HCT116 (cell line): ENCODE measurements at regions not wholly inside any gene's neighbourhood (a gene's known extent, or its start where the extent isn't known, plus 50 kb on each side); places are given as distances from the start of the nearest gene placed in this dataset.

Experiments
- ATAC-seq: fragments of 200-7000 bp; cut with Tn5 transposase; 2 replicates; pipeline ENCODE4 v1.9.1; 2020; ENCODE audit warnings: mild to moderate bottlenecking, moderate library complexity
- BruUV-seq: library from RNA; stranded (reverse); fragments of 400-500 nt; replicated peaks from 2 replicates; lab custom pipeline; 2021; lab: Mats Ljungman, UMichigan
- CTCF ChIA-PET: fragments of 300-600 bp; sonication (Branson Sonifier 250); formaldehyde crosslinking; loops from one replicate; lab custom pipeline; 2021; ENCODE audit warnings: antibody characterized with exemption; lab: Charles Lee
- POLR2A ChIA-PET: fragments of 300-600, 350-600 bp; sonication (Branson Sonifier 250); formaldehyde crosslinking; loops from one replicate; lab custom pipeline; 2021; ENCODE audit warnings: antibody characterized with exemption; lab: Charles Lee
- RAD21 ChIA-PET, 2 experiments: fragments of 300-600 bp; sonication (Branson Sonifier 250); formaldehyde crosslinking; loops; one replicate each; lab custom pipeline; 2023; ENCODE audit warnings: low total read pairs in 2 of 2; ENCODE audit not compliant: uncharacterized antibody in 2 of 2, unreplicated experiment in 2 of 2, low non-redundant PET in 1 of 2; lab: Charles Lee
- DNase-seq: peaks from one replicate; pipeline ENCODE4 v3.0.0-alpha.2; 2010; ENCODE audit warnings: low read depth, low spot score
- H2AFZ ChIP-seq: fragments of 200-600 bp; shearing (Covaris generic), sonication (generic); 2 replicates; pipeline ENCODE4 v1.6.1; 2017; ENCODE audit warnings: low read depth, mixed run types, mixed read lengths, antibody characterized with exemption, low read length; ENCODE audit not compliant: poor library complexity, severe bottlenecking
- H3K27ac ChIP-seq: 2 replicates; pipeline ENCODE4 v1.5.1; 2012; ENCODE audit warnings: low read depth, low read length
- H3K27me3 ChIP-seq: fragments of 200-600 bp; sonication (generic); 2 replicates; pipeline ENCODE4 v1.6.1; 2016; ENCODE audit warnings: mixed run types, low read length, mixed read lengths; ENCODE audit not compliant: insufficient read depth
- H3K36me3 ChIP-seq, 2 experiments: fragments of 200-500 bp in 1 of 2; fragments of 200-600 bp in 1 of 2; sonication (Bioruptor generic) in 1 of 2; sonication (generic) in 1 of 2; 2 replicates each; pipeline versions ENCODE4 v1.5.1 to v1.6.1; 2014 to 2016; ENCODE audit warnings: low read length in 2 of 2, inconsistent platforms in 1 of 2, mixed read lengths in 1 of 2, mixed run types in 1 of 2; ENCODE audit not compliant: insufficient read depth in 2 of 2, control insufficient read depth in 1 of 2
- H3K4me1 ChIP-seq, 2 experiments: fragments of 200-600 bp in 1 of 2; sonication (generic) in 1 of 2; 2 replicates each; pipeline versions ENCODE4 v1.5.1 to v1.6.1; 2012 to 2017; ENCODE audit warnings: low read length in 2 of 2, inconsistent platforms in 1 of 2, mild to moderate bottlenecking in 1 of 2, mixed read lengths in 1 of 2, mixed run types in 1 of 2, moderate library complexity in 1 of 2; ENCODE audit not compliant: insufficient read depth in 2 of 2, control insufficient read depth in 1 of 2
- H3K4me2 ChIP-seq: fragments of 200-600 bp; sonication (generic); 2 replicates; pipeline ENCODE4 v1.6.1; 2017; ENCODE audit warnings: mixed run types, low read length, mixed read lengths
- H3K4me3 ChIP-seq, 2 experiments: fragments of 200-600 bp in 1 of 2; sonication (generic) in 1 of 2; replicated peaks in 1 of 2; 2 replicates each; pipeline ENCODE4 v1.5.1; 2011 to 2016; ENCODE audit warnings: low read length in 2 of 2, control low read depth in 1 of 2, low read depth in 1 of 2, mild to moderate bottlenecking in 1 of 2, mixed read lengths in 1 of 2, mixed run types in 1 of 2
- H3K79me2 ChIP-seq: fragments of 200-600 bp; sonication (generic); 2 replicates; pipeline ENCODE4 v1.6.1; 2017; ENCODE audit warnings: mild to moderate bottlenecking, mixed run types, low read length, moderate library complexity, mixed read lengths; ENCODE audit not compliant: insufficient read depth
- H3K9ac ChIP-seq: fragments of 200-600 bp; sonication (generic); 2 replicates; pipeline ENCODE4 v1.6.1; 2016; ENCODE audit warnings: low read length, mixed read lengths
- H3K9me2 ChIP-seq: fragments of 200-600 bp; sonication (generic), shearing (Covaris generic); 2 replicates; pipeline ENCODE4 v1.6.1; 2017; ENCODE audit warnings: mixed run types, mild to moderate bottlenecking, moderate library complexity; ENCODE audit not compliant: insufficient read depth
- H3K9me3 ChIP-seq, 2 experiments: fragments of 200-500 bp in 1 of 2; fragments of 200-600 bp in 1 of 2; sonication (Bioruptor generic) in 1 of 2; sonication (generic) in 1 of 2; 2 replicates each; pipeline ENCODE4 v1.6.1; 2014 to 2017; ENCODE audit warnings: low read length in 2 of 2, mixed read lengths in 2 of 2, inconsistent platforms in 1 of 2, low read depth in 1 of 2, mild to moderate bottlenecking in 1 of 2, mixed run types in 1 of 2, moderate library complexity in 1 of 2; ENCODE audit not compliant: control insufficient read depth in 1 of 2, insufficient read depth in 1 of 2
- H4K20me1 ChIP-seq: fragments of 200-600 bp; sonication (generic), shearing (Covaris generic); 2 replicates; pipeline ENCODE4 v1.6.1; 2017; ENCODE audit warnings: mixed run types, mild to moderate bottlenecking, moderate library complexity; ENCODE audit not compliant: insufficient read depth
- ATF3 ChIP-seq: IDR thresholded peaks from 2 replicates; pipeline ENCODE4 v1.6.1; 2012
- CEBPB ChIP-seq: IDR thresholded peaks from 2 replicates; pipeline ENCODE4 v1.6.1; 2012; ENCODE audit warnings: low read depth
- ELF1 ChIP-seq: IDR thresholded peaks from 2 replicates; pipeline ENCODE4 v1.6.1; 2012; ENCODE audit warnings: low read depth, borderline replicate concordance
- EZH2 ChIP-seq: fragments of 200-600 bp; sonication (generic); IDR thresholded peaks from 2 replicates; pipeline ENCODE4 v1.6.1; 2017; ENCODE audit warnings: antibody characterized with exemption, mixed run types
- EZH2phosphoT487 ChIP-seq: fragments of 200-600 bp; IDR thresholded peaks from 2 replicates; pipeline ENCODE4 v1.6.1; 2018; ENCODE audit warnings: antibody characterized with exemption, borderline replicate concordance
- JUND ChIP-seq: IDR thresholded peaks from 2 replicates; pipeline ENCODE4 v1.6.1; 2012
- POLR2AphosphoS5 ChIP-seq: IDR thresholded peaks from 2 replicates; pipeline ENCODE4 v1.6.1; 2011; ENCODE audit warnings: mild to moderate bottlenecking, low read depth, low read length, moderate library complexity
- RAD21 ChIP-seq: IDR thresholded peaks from 2 replicates; pipeline ENCODE4 v1.6.1; 2012; ENCODE audit warnings: low read depth, mild to moderate bottlenecking
- SP1 ChIP-seq: IDR thresholded peaks from 2 replicates; pipeline ENCODE4 v1.6.1; 2012; ENCODE audit warnings: low read depth
- SRF ChIP-seq: IDR thresholded peaks from 2 replicates; pipeline ENCODE4 v1.6.1; 2012; ENCODE audit warnings: low read depth
- ZBTB33 ChIP-seq: IDR thresholded peaks from 2 replicates; pipeline ENCODE4 v1.6.1; 2011; ENCODE audit warnings: mild to moderate bottlenecking, low read length, moderate library complexity; ENCODE audit not compliant: insufficient replicate concordance; ENCODE audit errors: extremely low read depth
- ZNF274 ChIP-seq: fragments of 200-500 bp; sonication (Bioruptor generic); IDR thresholded peaks from 2 replicates; pipeline ENCODE4 v1.6.1; 2014; ENCODE audit warnings: mild to moderate bottlenecking, low read depth, low read length, inconsistent platforms
- intact Hi-C: fragments of 100-400 bp; cut with micrococcal nuclease; formaldehyde crosslinking; loops from 2 replicates; pipeline ENCODE4 v1.10.0; 2022

- no peak overlapping the region for H3K9ac ChIP-seq
- CTCF ChIA-PET: no interaction called here
Measured at GRCh38 chr2:37569131-37569823, 102.2 kb downstream of the CDC42EP3 start.

More at GRCh38 chr2:37569131-37569823, 102.2 kb downstream of the CDC42EP3 start:
- POLR2A ChIA-PET: interaction anchor here (0.6 to 1.0 kb wide), 2 partner anchors 15 to 18 kb away, joined by 3 read pairs; no protein-coding TSS in a partner anchor
- no peaks in the 10 kb centered on the region for H3K79me2 ChIP-seq
- H2AFZ ChIP-seq: no peak overlapping the region
- no peaks in the 10 kb centered on the region; a peak in 1 of 4 replicates for H3K9me3 ChIP-seq
- no peak for DNase-seq
- TF ChIP-seq ELF1: no peak
- no peak for TF ChIP-seq RAD21
- TF ChIP-seq ATF3: no peak
- no peak for TF ChIP-seq SP1
- no peak for TF ChIP-seq JUND
- no peak for TF ChIP-seq EZH2
- TF ChIP-seq ZBTB33: no peak
- no peak for TF ChIP-seq EZH2phosphoT487
- no peak for TF ChIP-seq POLR2AphosphoS5
- no peak for TF ChIP-seq SRF
- no peak for TF ChIP-seq ZNF274
- no peak for TF ChIP-seq CEBPB
- TF ChIP-seq, all 23 proteins: peak for 0
- intact Hi-C loops: no loop called here
- no peaks in the 10 kb centered on the region for H3K36me3 ChIP-seq
- H3K27me3 ChIP-seq: no peaks in the 10 kb centered on the region
- H3K4me3 ChIP-seq: no peak overlapping the region
- no peak for ATAC-seq
- H3K4me2 ChIP-seq: no peak overlapping the region
- H3K9me2 ChIP-seq: no peaks in the 10 kb centered on the region
- H3K4me1 ChIP-seq: peaks cover 0 to 12% of the 10 kb centered on the region in 2 experiments; a peak in 1 of 4 replicates
- no TSS peak for BruUV-seq
- H4K20me1 ChIP-seq: no peaks in the 10 kb centered on the region
- no peak overlapping the region for H3K27ac ChIP-seq
- RAD21 ChIA-PET: no interaction called here
